22Rv1 (cell line): ENCODE measurements at regions not wholly inside any gene's neighbourhood (a gene's known extent, or its start where the extent isn't known, plus 50 kb on each side); places are given as distances from the start of the nearest gene placed in this dataset.

Experiments
- H3K27ac ChIP-seq: fragments of 450-650 bp; 2 replicates; pipeline ENCODE4 v1.5.1; 2017
- ZFX ChIP-seq: fragments of 450-650 bp; IDR thresholded peaks from 2 replicates; pipeline ENCODE4 v1.6.1; 2017; ENCODE audit warnings: antibody characterized with exemption, borderline replicate concordance
- TF ChIP-seq, protein P1 (sequence below): fragments of 450-650 bp; IDR thresholded peaks from 2 replicates; pipeline ENCODE4 v1.5.1; 2017; ENCODE audit warnings: mild to moderate bottlenecking

- TF ChIP-seq ZFX = no peak
- TF ChIP-seq, protein P1, sequence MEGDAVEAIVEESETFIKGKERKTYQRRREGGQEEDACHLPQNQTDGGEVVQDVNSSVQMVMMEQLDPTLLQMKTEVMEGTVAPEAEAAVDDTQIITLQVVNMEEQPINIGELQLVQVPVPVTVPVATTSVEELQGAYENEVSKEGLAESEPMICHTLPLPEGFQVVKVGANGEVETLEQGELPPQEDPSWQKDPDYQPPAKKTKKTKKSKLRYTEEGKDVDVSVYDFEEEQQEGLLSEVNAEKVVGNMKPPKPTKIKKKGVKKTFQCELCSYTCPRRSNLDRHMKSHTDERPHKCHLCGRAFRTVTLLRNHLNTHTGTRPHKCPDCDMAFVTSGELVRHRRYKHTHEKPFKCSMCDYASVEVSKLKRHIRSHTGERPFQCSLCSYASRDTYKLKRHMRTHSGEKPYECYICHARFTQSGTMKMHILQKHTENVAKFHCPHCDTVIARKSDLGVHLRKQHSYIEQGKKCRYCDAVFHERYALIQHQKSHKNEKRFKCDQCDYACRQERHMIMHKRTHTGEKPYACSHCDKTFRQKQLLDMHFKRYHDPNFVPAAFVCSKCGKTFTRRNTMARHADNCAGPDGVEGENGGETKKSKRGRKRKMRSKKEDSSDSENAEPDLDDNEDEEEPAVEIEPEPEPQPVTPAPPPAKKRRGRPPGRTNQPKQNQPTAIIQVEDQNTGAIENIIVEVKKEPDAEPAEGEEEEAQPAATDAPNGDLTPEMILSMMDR = no peak
- H3K27ac ChIP-seq = no peak overlapping the region
Measured at GRCh38 chr20:21971436-21971835, 266.0 kb downstream of the PAX1 start.

DNA sequence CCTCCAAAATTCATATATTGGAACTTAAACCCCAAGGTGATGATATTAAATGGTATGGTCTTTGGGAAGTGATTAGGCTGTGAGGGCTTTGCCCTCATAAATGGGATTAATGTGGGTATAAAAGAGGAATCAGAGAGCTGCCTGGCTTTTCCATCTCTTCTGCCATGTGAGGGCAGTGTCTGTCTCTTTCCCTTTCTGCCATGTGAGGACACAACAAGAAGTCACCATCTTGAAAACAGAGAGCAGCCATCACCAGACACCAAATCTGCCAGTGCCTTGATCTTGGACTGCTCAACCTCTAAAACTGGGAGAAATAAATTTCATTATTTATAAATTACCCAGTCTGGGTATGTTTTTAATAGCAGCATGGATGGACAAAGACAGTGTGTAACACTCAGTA lies 263.0 kb downstream of the PAX1 start:
- H3K27ac ChIP-seq = no peak overlapping the region
- TF ChIP-seq ZFX = no peak
- TF ChIP-seq, protein P1 = peak; percentile 27

- no peak overlapping the region for H3K27ac ChIP-seq
- TF ChIP-seq ZFX = no peak
- TF ChIP-seq, protein P1 = no peak
Measured at GRCh38 chr20:21967481-21967880, 262.0 kb downstream of the PAX1 start.

DNA sequence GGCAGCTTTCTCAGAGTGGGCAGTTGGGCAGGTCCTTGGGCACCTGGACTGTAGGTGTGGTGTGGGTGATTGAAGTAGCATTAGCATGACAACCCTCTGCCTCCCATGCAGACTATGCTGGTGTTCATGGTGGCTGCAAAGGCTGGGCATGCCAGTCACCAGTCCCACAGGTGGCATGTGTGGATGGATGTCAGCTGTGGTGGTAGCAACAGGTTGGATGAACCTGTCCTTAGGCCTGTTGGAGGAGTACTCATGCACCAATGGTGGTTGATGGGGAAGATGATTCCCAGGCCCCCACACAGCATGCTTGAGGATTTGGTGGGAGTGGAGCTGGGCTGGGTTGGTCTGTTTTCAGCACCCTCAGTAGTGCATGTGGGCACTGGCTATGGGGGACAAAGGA lies 251.1 kb downstream of the PAX1 start:
- no peak overlapping the region for H3K27ac ChIP-seq
- TF ChIP-seq, protein P1 = no peak
- TF ChIP-seq ZFX = no peak

GRCh38 chr20:21947406-21947805 lies 241.9 kb downstream of the PAX1 start:
- H3K27ac ChIP-seq = no peak overlapping the region
- TF ChIP-seq, protein P1 = no peak
- TF ChIP-seq ZFX = no peak

- H3K27ac ChIP-seq = no peak overlapping the region
- TF ChIP-seq, protein P1 = no peak
- no peak for TF ChIP-seq ZFX
Measured at GRCh38 chr20:21944227-21944626, 238.8 kb downstream of the PAX1 start.

GRCh38 chr20:21941941-21942805 lies 236.7 kb downstream of the PAX1 start:
- TF ChIP-seq, protein P1 = no peak
- TF ChIP-seq ZFX = no peak
- peak overlapping the region; percentile 21; the same call in 1 of the 2 replicates for H3K27ac ChIP-seq
